Peyer's patch (tissue), 4 donors: ENCODE measurements at regions not wholly inside any gene's neighbourhood (a gene's known extent, or its start where the extent isn't known, plus 50 kb on each side); places are given as distances from the start of the nearest gene placed in this dataset.
"Not testable (repeated sequence)": the region's sequence is repeated elsewhere in the genome, so short reads cannot be mapped to it uniquely, and the experiment has no call there.

Experiments used
- CTCF ChIP-seq, 6 experiments: fragments of 450-650 bp in 4 of 6; fragments of 200-600 bp in 2 of 6; sonication (generic) in 1 of 6; IDR thresholded peaks; one replicate each; pipeline ENCODE4 v1.5.1; 2017 to 2019; ENCODE audit warnings: antibody characterized with exemption in 6 of 6, mild to moderate bottlenecking in 3 of 6, moderate library complexity in 1 of 6
- POLR2A ChIP-seq, 2 donors: fragments of 450-650 bp; IDR thresholded peaks; one replicate each; pipeline ENCODE4 v1.5.1; 2017; ENCODE audit warnings: antibody characterized with exemption in 2 of 2, mild to moderate bottlenecking in 2 of 2, moderate library complexity in 2 of 2

- TF ChIP-seq CTCF, POLR2A (IDR thresholded peaks at IDR 0.05): not testable (repeated sequence)
Observed at GRCh38 chr2:131686894-131687238, 159.2 kb downstream of the CCDC74A start.
